GM12878 (cell line): ENCODE measurements at regions not wholly inside any gene's neighbourhood (a gene's known extent, or its start where the extent isn't known, plus 50 kb on each side); places are given as distances from the start of the nearest gene placed in this dataset.

Source experiments
- EP300 ChIP-seq, 2 experiments: fragments of 150-350 bp in 1 of 2; IDR thresholded peaks; 2 replicates each; pipeline ENCODE4 v1.6.1; 2011 to 2012; ENCODE audit warnings: low read depth in 2 of 2, low read length in 2 of 2, borderline replicate concordance in 1 of 2, improper control_type of control experiment in 1 of 2, inconsistent platforms in 1 of 2; ENCODE audit not compliant: control insufficient read depth in 1 of 2
- SMC3 ChIP-seq: IDR thresholded peaks from 2 replicates; pipeline ENCODE4 v1.6.1; 2011; ENCODE audit warnings: low read length, improper control_type of control experiment, borderline replicate concordance
- SP1 ChIP-seq: IDR thresholded peaks from one replicate; pipeline ENCODE4 v1.6.1; 2011; ENCODE audit warnings: low read depth, low read length
- SREBF1 ChIP-seq: IDR thresholded peaks from 2 replicates; pipeline ENCODE4 v1.6.1; 2012; ENCODE audit warnings: mild to moderate bottlenecking, low read length
- TF ChIP-seq, protein P1 (sequence below): IDR thresholded peaks from 2 replicates; pipeline ENCODE4 v1.6.1; 2011; ENCODE audit warnings: borderline replicate concordance, low read depth, mild to moderate bottlenecking, moderate library complexity, mixed read lengths, low read length; ENCODE audit not compliant: insufficient read depth; ENCODE audit errors: extremely low read length

DNA sequence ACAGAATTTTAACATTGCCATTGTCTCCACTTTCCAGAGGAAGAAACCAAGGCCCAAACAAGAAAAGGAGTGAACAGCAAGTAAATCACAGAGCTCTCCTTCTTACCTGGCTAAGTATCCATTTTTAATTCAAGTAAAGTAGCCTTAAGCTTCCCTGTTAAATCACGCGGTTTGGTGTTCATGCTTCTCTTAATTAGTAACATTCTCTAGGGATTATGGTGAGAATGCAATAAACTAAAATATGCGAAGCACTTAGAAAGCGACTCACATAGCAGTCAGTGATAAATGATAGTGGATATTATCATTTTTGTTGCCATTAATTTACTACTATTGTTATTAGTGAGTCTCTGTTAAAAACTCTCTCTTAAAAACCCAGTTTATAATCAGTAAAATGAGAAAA is 630.5 kb upstream of the TMPRSS15 start:
- no peak for TF ChIP-seq SMC3
- no peak for TF ChIP-seq SREBF1
- no peak for TF ChIP-seq SP1
- TF ChIP-seq, protein P1, sequence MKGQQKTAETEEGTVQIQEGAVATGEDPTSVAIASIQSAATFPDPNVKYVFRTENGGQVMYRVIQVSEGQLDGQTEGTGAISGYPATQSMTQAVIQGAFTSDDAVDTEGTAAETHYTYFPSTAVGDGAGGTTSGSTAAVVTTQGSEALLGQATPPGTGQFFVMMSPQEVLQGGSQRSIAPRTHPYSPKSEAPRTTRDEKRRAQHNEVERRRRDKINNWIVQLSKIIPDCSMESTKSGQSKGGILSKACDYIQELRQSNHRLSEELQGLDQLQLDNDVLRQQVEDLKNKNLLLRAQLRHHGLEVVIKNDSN = no peak
- TF ChIP-seq EP300 (IDR thresholded peaks at IDR 0.05; ENCODE audit: borderline replicate concordance in 1 of 2, control insufficient read depth in 1 of 2, low read depth in 2 of 2, low read length in 2 of 2) = no peak
